ENCODE measurements at regions not wholly inside any gene's neighbourhood (a gene's known extent, or its start where the extent isn't known, plus 50 kb on each side); places are given as distances from the start of the nearest gene placed in this dataset.

- H3F3A ChIP-seq (ENCODE audit: low read length, unreplicated experiment): no peaks in the 10 kb centered on the region
- DNase-seq (peak; percentile 85), ATAC-seq (peak; percentile 91)
- H2AFZ ChIP-seq (ENCODE audit: low read length): 0 out of 2 replicates have a peak overlapping the region, but pooled peaks have one; percentile 3
- ChIA-PET CTCF (interaction anchor here (0.8 kb wide), 1 partner anchor 71 kb away, joined by 3 read pairs; no protein-coding TSS in a partner anchor), POLR2A (ENCODE audit: unreplicated experiment) (interaction anchor here (0.5 kb wide), 1 partner anchor 835 kb away, joined by 3 read pairs; no protein-coding TSS in a partner anchor)
- no TSS peak for BruUV-seq (replicated peaks)
- peak overlapping the region; percentile 53 for H3K4me2 ChIP-seq (ENCODE audit: low read length)
- no peaks in the 10 kb centered on the region for H4K20me1 ChIP-seq (ENCODE audit: low read length)
- H3K79me2 ChIP-seq (ENCODE audit: low read length): no peaks in the 10 kb centered on the region
- H3K9me3 ChIP-seq (ENCODE audit: low read length): no peaks in the 10 kb centered on the region
- intact Hi-C loops (cut with micrococcal nuclease): no loop called here
- H3K9me2 ChIP-seq (replicated peaks; ENCODE audit: low read length): no peaks in the 10 kb centered on the region
- H3K4me3 ChIP-seq (ENCODE audit: low read length): no peak overlapping the region
- H3K27ac ChIP-seq (ENCODE audit: low read length): peak overlapping the region; percentile 75
- TF ChIP-seq EZH2phosphoT487 (IDR thresholded peaks at IDR 0.05; ENCODE audit: borderline replicate concordance, low read length): no peak
- TF ChIP-seq, protein P1, sequence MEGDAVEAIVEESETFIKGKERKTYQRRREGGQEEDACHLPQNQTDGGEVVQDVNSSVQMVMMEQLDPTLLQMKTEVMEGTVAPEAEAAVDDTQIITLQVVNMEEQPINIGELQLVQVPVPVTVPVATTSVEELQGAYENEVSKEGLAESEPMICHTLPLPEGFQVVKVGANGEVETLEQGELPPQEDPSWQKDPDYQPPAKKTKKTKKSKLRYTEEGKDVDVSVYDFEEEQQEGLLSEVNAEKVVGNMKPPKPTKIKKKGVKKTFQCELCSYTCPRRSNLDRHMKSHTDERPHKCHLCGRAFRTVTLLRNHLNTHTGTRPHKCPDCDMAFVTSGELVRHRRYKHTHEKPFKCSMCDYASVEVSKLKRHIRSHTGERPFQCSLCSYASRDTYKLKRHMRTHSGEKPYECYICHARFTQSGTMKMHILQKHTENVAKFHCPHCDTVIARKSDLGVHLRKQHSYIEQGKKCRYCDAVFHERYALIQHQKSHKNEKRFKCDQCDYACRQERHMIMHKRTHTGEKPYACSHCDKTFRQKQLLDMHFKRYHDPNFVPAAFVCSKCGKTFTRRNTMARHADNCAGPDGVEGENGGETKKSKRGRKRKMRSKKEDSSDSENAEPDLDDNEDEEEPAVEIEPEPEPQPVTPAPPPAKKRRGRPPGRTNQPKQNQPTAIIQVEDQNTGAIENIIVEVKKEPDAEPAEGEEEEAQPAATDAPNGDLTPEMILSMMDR (conservative IDR thresholded peaks at IDR 0.05; ENCODE audit: low read depth, low read length): no peak
- H3K36me3 ChIP-seq (ENCODE audit: low read depth, low read length): no peaks in the 10 kb centered on the region
- no peaks in the 10 kb centered on the region for H3K27me3 ChIP-seq (ENCODE audit: low read length)
- H3K9ac ChIP-seq (ENCODE audit: low read length): no peak overlapping the region
- H3K4me1 ChIP-seq (ENCODE audit: insufficient read depth, low read length): peaks cover 17% of the 10 kb centered on the region
Measured at GRCh38 chr13:106276876-106277275, 258.6 kb downstream of the EFNB2 start.

DNA sequence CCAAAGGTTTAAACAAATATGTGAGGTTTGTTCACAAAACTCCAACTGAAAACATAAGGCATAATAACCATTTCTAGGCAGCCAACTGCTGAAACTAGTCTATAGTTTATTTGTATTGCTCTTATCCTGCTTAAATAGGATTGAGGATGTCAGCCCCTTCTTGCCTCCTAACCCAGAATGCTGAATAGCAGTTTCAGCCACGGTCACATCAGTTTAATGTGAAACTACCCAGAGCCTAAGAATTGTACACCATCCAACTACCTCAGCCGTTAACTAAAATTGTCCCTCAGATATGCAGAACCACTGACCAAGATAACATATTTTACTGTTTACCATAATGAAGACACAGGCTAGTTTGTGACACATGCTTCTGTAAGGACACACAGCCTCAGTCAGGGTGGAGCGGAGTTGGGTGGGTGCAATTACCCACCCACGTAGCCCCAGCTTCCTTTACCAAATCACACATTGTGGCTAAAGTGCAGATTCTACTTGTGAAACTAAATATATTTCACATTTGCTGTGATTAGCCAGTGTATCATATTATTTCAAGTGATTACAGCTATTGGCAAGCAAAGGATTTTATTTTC is 259.9 kb downstream of the EFNB2 start:
- Histone ChIP-seq H2AFZ (ENCODE audit: low read length) (no peak overlapping the region), H3K36me3 (ENCODE audit: low read depth, low read length) (no peaks in the 10 kb centered on the region), H3K27ac (ENCODE audit: low read length) (no peak overlapping the region), H3K9me2 (replicated peaks; ENCODE audit: low read length) (no peaks in the 10 kb centered on the region), H3K9me3 (ENCODE audit: low read length) (no peaks in the 10 kb centered on the region), H3K4me1 (ENCODE audit: insufficient read depth, low read length) (peaks cover 17% of the 10 kb centered on the region), H3K27me3 (ENCODE audit: low read length) (no peaks in the 10 kb centered on the region), H3K4me2 (ENCODE audit: low read length) (no peak overlapping the region), H3K9ac (ENCODE audit: low read length) (no peak overlapping the region), H4K20me1 (ENCODE audit: low read length) (no peaks in the 10 kb centered on the region), H3F3A (ENCODE audit: low read length, unreplicated experiment) (no peaks in the 10 kb centered on the region), H3K4me3 (ENCODE audit: low read length) (no peak overlapping the region), H3K79me2 (ENCODE audit: low read length) (no peaks in the 10 kb centered on the region)
- POLR2A ChIA-PET (ENCODE audit: unreplicated experiment): interaction anchor here (0.7 kb wide), 1 partner anchor 745 kb away, joined by 3 read pairs; no protein-coding TSS in a partner anchor
- no TSS peak for BruUV-seq (replicated peaks)
- CTCF ChIA-PET: no interaction called here
- TF ChIP-seq EZH2 (IDR thresholded peaks at IDR 0.05; ENCODE audit: low read length, unreplicated experiment) (no peak), EZH2phosphoT487 (IDR thresholded peaks at IDR 0.05; ENCODE audit: borderline replicate concordance, low read length) (no peak)
- TF ChIP-seq, protein P1 (conservative IDR thresholded peaks at IDR 0.05; ENCODE audit: low read depth, low read length): no peak
- no peak for ATAC-seq
- no peak for DNase-seq
- intact Hi-C loops (cut with micrococcal nuclease): no loop called here

- Histone ChIP-seq H3K27ac (ENCODE audit: low read length) (no peak overlapping the region), H3K36me3 (ENCODE audit: low read depth, low read length) (no peaks in the 10 kb centered on the region), H3K4me3 (ENCODE audit: low read length) (no peak overlapping the region), H3K9me2 (replicated peaks; ENCODE audit: low read length) (no peaks in the 10 kb centered on the region), H4K20me1 (ENCODE audit: low read length) (no peaks in the 10 kb centered on the region), H3K4me2 (ENCODE audit: low read length) (no peak overlapping the region), H3K9ac (ENCODE audit: low read length) (no peak overlapping the region), H2AFZ (ENCODE audit: low read length) (no peak overlapping the region), H3K4me1 (ENCODE audit: insufficient read depth, low read length) (peaks cover 17% of the 10 kb centered on the region), H3K27me3 (ENCODE audit: low read length) (no peaks in the 10 kb centered on the region), H3K9me3 (ENCODE audit: low read length) (no peaks in the 10 kb centered on the region), H3K79me2 (ENCODE audit: low read length) (no peaks in the 10 kb centered on the region), H3F3A (ENCODE audit: low read length, unreplicated experiment) (no peaks in the 10 kb centered on the region)
- ChIA-PET POLR2A (ENCODE audit: unreplicated experiment) (no interaction called here), CTCF (no interaction called here)
- intact Hi-C loops (cut with micrococcal nuclease): no loop called here
- ATAC-seq (no peak), DNase-seq (peak; percentile 31)
- TF ChIP-seq EZH2phosphoT487 (IDR thresholded peaks at IDR 0.05; ENCODE audit: borderline replicate concordance, low read length): no peak
- TF ChIP-seq, protein P1 (conservative IDR thresholded peaks at IDR 0.05; ENCODE audit: low read depth, low read length): no peak
- TF ChIP-seq EZH2 (IDR thresholded peaks at IDR 0.05; ENCODE audit: low read length, unreplicated experiment): no peak
- BruUV-seq (replicated peaks): no TSS peak
Measured at GRCh38 chr13:106274551-106275203, 260.8 kb downstream of the EFNB2 start.
